ELR (cell line): ENCODE measurements at regions not wholly inside any gene's neighbourhood (a gene's known extent, or its start where the extent isn't known, plus 50 kb on each side); places are given as distances from the start of the nearest gene placed in this dataset.

Experiments used
- DNase-seq: peaks from one replicate; pipeline ENCODE4 v3.0.0-alpha.2; 2015; ENCODE audit warnings: low read depth

GRCh38 chr5:123754908-123755307 lies 242.9 kb downstream of the CSNK1G3 start:
- DNase-seq = peak; percentile 19

GRCh38 chr5:123753937-123754891 lies 242.2 kb downstream of the CSNK1G3 start:
- DNase-seq = peak; percentile 51

- DNase-seq = no peak
Observed at GRCh38 chr5:123753180-123753936, 241.4 kb downstream of the CSNK1G3 start.

GRCh38 chr5:123752552-123753179 lies 240.7 kb downstream of the CSNK1G3 start:
- DNase-seq = peak; percentile 85

- no peak for DNase-seq
Observed at GRCh38 chr5:123751670-123752069, 239.7 kb downstream of the CSNK1G3 start.

GRCh38 chr5:123748239-123748638 lies 236.3 kb downstream of the CSNK1G3 start:
- no peak for DNase-seq

GRCh38 chr5:123746683-123747360 lies 234.8 kb downstream of the CSNK1G3 start:
- no peak for DNase-seq

GRCh38 chr5:123743990-123744583 lies 232.1 kb downstream of the CSNK1G3 start:
- DNase-seq = no peak

- DNase-seq = peak; percentile 10
Observed at GRCh38 chr5:123735384-123735783, 223.4 kb downstream of the CSNK1G3 start.

GRCh38 chr5:123732257-123732656 lies 220.3 kb downstream of the CSNK1G3 start:
- DNase-seq = no peak

GRCh38 chr5:123722451-123722850 lies 210.5 kb downstream of the CSNK1G3 start:
- DNase-seq = no peak

- DNase-seq = no peak
Observed at GRCh38 chr5:123721675-123722276, 209.8 kb downstream of the CSNK1G3 start.

- DNase-seq = peak; percentile 45
Observed at GRCh38 chr5:123720955-123721354, 209.0 kb downstream of the CSNK1G3 start.

GRCh38 chr5:123720339-123720738 lies 208.4 kb downstream of the CSNK1G3 start:
- DNase-seq = no peak

- peak; percentile 55 for DNase-seq
Observed at GRCh38 chr5:123719004-123719403, 207.0 kb downstream of the CSNK1G3 start.

- DNase-seq = no peak
Observed at GRCh38 chr5:123718238-123718637, 206.3 kb downstream of the CSNK1G3 start.

GRCh38 chr5:123717139-123717538 lies 205.2 kb downstream of the CSNK1G3 start:
- peak; percentile 25 for DNase-seq

- DNase-seq = no peak
Observed at GRCh38 chr5:123710031-123710430, 198.1 kb downstream of the CSNK1G3 start.

GRCh38 chr5:123709422-123709821 lies 197.4 kb downstream of the CSNK1G3 start:
- DNase-seq = no peak

GRCh38 chr5:123708074-123708806 lies 196.3 kb downstream of the CSNK1G3 start:
- peak; percentile 82 for DNase-seq
